ENCODE measurements at regions not wholly inside any gene's neighbourhood (a gene's known extent, or its start where the extent isn't known, plus 50 kb on each side); places are given as distances from the start of the nearest gene placed in this dataset.
A peak's percentile ranks its signal among the peaks of the same experiment; 100 is the strongest.

DNA sequence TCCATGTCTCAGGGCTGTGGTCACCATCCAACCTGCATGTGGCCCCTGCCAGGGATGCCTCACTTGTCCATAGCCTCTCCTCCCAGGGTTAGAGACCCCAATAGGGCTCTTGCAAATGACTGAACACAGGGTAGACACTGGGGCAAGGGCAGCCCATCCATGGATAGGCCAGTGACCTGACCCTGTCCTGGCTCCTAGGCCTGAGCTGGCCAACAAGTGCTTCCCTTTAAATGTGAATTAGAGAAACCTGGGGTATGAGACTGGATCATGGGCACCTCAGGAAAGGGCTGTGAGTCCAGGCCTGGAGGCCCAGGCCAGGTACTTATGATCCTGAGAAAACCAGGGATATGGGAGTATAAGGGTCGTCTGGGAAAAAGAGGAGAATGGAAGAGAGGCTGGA, 64.5 kb downstream of the COPS8 start:
- DNase-seq, result no peak

DNA sequence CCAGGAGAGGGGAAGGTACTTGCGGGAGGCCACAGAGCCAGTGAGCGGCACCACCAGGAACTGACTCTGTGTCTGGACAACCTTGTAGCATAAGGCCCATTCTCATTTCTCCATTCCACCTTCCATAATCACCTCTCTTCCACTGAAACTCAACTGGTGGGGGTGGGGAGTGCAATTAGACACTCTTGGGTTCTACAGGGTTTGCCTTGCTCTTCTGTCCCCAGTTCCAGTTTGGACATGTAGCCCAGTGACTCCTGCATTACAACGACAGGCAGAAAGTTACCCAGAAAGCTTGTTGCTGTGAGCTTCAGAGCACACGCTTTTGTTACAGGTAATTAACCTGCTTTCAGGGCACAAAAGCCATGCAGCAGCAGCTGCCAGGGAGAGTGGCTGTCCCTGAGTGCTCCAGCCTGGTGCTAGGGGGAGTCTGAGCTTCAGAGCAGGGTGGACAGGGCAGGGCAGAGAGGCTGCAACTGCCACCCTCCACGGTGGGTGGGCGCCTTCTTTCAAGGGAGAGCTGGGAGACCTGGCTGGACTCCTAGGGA, 65.2 kb downstream of the COPS8 start:
- DNase-seq, result no peak

DNA sequence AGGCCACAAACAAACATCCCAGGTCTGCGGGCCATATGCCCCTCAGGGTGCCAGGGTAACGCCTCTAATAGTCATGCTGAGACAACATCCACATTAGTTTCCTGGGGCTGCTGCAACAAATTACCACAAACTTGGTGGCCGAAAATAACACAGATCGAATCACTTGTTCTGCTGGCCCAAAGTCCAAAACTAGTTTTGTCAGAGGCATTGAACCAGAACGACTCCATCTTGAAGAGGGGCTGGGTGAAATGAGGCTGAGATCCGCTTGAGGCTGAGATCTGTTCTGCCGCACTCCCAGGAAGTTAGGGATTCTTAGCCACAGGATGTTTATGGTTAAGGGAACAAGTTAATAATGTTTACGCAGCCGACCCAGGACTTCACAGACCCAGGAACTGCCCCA, 66.7 kb downstream of the COPS8 start:
- no peak for DNase-seq

DNA sequence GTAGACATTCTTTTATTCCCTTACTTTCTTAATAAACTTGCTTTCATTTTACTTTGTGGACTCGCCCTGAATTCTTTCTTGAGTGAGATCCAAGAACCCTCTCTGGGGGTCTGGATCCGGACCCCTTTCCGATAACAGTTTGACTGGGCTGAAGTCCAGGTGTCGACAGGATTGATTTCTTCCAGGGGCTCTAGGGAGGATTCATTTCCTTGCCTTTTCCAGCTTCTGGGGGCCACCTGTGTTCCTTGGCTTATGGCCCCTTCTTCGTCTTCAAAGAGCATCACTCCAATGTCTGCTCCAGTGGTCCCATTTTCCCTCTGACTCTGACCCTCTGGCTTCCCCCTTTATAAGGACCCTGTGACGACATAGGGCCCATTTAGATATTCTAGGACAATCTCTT, 67.5 kb downstream of the COPS8 start:
- no peak for DNase-seq

DNA sequence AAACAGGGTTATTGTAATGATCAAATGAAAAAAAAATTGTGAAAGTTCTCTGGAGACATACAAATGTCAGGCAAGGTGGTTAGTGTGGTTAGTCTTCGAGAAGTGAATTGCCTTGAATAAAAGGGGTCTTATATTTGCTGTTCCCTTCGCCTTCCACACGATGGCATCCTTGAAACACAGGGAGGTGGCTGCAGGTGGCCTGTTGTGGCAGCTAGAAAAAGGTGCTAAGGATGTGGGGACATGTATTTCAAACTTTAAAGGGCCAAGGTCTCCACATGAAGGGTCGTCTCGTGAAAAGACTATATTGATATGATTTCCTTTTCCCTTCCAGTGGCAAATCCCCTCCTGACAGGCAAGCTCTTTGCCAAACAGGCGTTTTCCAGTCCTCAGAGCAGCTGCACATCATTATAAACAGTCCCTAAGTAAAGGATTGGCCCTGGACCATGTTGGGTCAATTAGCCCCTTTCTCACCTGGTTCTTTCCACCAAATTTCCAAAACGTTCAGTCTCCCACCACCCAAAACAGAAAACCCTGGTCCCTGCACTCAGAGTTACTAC, 68.5 kb downstream of the COPS8 start:
- peak; percentile 79 for DNase-seq

DNA sequence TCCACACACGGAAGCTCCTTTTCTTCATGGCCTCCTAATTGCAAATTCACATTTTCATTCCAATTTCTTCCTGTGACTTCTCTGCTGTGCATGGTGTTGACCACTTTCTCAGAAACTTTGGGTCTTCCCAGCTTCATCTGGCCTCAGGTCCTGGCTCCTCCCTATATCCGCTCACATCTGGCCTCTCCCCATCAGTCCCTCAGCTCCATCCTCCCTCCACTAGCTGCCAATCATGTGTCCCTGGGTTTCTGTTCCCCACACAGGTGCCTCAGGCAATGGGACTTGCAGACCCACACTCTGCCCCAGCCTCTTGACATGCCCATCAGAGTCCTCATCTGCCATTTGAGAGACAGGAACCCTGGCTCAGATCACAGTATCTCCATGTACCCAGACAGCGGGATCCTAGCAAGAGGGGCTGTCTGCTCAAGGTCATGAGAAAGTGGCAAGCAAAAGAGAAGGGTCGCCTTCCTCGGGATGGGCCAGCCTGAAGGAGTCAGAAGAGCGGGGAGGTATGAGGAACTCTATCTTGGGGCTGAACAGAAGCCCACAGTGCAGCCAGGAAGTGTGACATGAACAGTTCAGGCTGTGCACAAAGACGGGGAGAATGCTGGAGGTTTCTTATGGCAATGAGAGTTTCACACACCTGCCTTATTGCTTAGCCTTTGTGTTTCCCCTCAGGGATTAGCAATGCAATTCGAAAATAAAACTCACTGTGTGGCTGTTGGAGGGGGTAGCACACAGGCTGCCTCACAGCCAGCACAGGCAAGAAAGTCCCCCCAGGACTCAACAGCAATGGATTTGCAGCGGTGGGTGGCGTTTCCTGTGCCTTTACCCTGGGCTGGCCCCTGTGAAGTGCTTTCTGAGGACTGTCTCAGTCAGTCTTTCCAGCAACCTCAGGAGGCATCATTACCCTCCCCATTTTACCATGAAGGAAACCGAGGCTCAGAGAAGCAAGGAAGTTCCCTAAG, 69.5 kb downstream of the COPS8 start:
- no peak for DNase-seq

DNA sequence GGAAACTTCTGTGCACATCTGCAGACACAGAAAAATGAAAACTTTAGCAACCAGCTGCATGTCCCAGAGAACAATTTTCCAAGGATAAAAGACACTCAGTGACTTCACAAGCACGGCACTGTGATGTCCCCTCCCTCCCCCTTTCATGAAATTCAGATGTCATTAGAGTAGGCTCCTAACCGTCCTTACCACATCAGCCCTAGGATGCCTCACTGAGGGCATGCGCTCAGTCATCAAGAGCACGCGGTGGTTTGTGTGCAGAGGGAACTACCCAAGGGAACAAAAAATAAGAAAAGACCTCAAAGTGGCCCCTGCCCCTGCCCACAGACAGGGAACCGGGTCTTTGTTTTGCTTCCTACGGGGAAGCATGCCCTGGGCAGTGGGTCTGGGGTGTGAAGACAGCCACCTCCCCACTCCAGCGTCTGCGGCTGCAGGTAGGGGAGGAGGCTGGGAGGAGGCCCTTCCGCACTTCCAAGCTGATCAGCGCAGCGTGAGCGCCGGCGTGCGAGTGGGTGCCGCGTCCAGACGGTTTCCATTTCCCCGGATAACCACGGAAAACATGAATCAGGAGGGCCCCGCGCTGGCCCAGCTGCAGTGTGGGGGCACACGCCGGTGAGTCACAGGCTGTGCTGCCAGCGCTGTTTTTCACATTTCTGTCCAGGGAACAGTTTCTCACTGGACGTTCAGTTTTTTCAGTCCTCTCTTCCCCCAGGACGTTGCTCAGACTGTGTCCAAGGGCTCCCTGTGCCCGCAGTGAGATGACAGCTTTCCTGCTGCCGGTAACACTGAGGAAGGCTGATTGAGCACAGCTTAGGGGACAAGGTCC, 70.6 kb downstream of the COPS8 start:
- DNase-seq, result peak; percentile 76

DNA sequence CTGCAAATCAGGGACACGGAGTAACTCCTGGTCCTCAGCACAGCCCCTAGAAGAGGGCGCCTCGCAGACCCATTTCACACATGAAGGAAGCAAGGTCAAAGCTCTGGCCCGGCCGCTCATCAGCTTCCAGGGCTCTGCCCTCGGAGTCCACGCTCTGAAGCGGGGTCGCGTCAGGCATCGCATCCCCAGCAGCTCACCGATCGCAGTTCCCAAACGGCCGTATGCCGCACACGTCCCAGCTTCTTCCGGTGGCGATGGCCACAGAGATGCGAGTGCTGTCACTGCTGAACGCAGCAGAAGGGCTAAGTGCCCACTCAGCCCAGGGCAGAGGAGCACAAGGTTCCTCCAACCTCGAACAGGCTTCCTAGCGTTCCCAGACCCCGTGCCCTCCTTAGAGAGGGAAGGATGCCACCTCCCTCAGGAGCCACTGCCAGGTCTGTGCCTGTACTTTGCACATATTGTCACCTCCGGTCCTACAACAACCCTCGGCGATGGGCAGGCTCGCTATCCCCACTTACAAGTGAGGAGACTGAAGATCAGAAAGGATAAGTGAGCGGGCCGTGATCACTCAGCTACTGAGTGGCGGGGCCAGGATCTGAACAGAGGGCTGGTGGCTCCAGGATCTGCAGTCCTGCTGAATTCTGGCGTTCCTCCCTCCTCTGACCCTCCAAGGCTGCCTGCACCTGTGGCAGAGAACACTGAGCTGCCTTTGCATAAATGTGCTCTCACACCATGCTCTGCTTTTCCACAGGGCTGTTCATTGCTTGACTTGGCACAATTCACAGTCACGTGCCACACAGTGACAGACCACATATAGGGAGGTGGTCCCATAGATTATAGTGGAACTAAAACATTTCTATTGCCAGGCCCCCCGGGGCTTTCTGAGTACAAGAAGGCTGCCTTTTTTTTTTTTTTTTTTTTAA, 71.4 kb downstream of the COPS8 start:
- no peak for DNase-seq

DNA sequence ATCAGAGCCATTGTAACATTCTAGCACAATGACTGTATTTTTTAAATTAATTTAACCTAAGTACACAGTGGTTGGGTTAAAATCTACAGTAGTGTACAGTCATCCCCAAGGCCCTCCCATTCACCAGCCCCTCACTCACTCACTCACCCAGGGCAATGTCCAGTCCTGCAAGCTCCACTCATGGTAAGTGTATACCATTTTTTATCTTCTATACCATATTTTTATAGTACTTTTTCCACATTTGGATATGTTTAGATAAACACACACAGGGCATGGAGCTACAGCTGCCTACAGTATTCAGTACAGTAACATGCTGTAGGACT, 72.1 kb downstream of the COPS8 start:
- no peak for DNase-seq

DNA sequence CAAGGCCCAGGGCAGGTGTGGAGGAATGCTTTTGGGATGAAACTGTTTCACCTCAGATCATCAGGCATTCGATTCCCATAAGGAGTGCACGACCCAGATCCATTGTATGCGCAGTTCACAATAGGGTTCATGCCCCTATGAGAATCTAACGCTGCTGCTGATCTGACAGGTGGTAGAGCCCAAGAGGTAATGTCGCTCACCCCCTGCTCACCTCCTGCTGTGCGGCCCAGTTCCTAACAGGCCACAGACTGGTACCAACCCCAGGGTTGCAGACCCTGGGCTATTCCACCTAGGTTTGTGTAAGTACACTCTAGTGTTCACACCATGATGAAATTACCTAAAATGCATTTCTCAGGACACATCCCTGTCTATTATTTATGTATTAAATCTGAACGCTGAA, 72.5 kb downstream of the COPS8 start:
- no peak for DNase-seq

DNA sequence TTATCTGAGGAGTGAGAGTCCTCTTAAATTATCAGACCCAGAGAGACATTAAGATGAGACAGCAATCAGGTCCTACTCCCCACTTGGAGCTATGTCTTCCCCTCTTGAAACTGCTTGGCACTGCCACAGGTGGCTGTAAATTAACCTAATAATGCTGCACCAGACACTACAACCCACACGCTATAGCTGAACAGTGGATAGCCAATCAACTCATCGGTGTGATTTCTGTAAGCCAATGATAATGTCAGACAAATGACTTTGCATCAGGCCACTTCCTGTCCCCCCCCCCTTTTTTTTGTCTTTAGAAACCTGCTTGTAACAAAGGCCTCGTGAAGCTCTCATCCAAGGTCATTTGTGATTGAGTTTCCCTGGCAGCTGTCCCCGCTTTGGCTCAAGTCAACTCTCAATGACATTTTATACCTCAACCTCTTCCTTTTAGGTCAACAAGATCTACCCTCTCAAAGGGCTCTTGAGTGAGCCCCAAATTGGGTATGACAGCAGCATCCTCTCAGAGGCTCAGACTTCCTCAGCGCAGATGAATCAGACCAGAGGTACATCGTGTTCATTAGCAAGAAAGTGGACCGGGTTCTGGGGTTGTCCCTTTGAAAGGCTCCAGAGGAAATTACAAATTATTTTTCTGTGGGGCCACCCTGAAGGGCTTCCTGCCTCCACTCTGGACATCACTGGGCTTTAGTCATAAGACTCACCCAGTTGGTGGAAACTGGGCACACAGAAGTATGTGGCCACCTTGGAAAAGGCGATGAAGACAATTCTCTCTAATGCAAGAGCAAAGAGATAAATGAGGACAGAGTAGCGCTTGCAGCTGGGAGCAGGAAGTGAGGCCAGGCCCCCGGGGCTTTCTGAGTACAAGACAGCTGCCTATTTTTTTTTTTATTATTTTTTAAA, 73.6 kb downstream of the COPS8 start:
- DNase-seq, result no peak

DNA sequence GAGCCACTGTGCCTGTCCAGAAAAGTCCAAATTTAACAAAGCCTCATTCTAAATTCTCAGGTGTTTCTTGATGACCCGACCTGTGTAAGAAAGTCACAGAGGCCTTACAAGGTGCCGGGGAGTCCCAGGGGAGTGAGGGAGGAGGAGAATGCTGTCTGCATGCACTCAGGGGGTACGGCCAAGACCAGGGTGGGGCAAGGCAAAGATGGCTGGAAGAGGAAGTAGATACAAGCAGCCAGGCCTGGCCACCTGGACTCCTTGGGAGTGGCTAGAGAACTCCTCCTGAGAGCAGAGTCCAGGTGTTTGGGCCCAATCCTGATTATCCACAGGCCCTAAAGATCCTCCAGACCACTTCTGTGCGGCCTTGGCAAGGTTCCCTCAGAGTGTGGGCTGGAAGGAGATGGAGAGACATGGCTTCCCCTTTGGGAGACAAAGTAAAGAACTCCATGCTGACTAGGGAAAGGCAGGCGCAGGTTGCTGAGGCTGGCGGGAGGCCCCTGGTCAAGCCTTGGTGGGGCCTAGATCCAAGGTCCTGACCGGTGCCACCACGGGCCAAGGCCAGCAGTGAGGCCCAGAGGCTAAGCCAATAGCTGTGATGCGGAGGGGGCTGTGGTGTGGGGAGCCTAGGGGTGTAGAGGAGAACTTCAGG, 74.7 kb downstream of the COPS8 start:
- DNase-seq, result no peak

DNA sequence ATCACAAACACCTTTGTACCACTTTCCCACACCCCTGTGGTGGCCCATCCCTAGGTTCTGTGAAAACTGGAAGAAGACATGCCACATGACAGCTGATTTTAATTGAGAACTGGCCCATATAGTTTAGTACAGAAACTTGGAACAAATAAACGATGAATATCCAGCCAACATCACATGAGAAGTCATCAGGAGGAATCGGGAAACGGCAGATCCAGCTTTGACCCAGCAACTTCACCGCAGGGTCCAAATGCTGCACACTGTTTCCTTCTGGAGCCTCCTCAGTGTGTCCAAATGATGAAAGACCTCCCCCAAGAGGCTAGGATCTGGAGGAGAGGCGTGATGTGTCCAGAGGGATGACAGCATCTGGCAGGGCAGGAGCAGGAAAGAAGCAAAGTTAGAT, 75.5 kb downstream of the COPS8 start:
- DNase-seq, result no peak

DNA sequence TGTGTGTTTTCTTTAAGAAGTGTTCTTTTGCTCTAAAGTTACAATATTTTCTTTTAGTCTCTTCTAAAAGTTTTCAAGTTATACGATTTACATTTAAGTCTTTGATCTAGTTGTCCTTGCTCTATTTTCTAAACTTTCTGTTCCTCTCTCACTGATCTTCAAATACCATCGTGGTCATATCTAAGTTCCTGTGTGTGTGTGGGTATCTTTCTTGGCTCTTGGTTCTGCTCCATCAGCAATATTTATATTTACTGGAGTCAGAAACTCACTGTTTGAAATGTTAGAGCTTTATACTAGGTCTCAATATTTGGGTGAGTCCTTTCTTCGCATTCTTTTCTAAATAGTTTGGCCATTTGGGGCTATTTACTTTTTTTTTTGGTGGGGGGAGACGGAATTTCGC, 77.3 kb downstream of the COPS8 start:
- no peak for DNase-seq

DNA sequence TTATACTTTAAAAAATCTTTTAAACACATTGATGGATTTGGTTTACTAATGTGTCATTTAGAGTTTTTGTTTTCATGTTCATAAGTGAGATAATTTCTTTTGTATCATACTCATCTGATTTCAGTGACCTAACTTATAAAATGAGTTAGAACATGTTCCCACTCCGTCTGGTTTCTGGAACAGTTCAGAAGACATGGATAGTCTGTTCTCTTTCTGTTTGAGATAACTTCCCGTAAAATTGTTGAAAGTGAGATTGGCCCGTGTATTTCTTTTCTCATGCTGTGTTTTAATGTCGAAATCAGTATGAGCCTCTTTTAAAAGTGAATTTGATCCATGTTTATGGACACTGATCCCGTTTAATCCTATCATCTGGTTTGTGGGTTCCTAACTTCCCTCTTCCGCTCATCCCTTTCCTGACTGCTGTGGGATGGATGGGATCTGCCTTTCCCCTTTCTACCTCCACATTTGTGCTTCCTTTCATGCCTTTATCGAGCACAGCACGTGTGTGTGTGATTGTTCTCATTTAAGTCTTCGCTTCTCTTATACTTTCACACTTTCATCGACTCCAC, 78.9 kb downstream of the COPS8 start:
- no peak for DNase-seq

DNA sequence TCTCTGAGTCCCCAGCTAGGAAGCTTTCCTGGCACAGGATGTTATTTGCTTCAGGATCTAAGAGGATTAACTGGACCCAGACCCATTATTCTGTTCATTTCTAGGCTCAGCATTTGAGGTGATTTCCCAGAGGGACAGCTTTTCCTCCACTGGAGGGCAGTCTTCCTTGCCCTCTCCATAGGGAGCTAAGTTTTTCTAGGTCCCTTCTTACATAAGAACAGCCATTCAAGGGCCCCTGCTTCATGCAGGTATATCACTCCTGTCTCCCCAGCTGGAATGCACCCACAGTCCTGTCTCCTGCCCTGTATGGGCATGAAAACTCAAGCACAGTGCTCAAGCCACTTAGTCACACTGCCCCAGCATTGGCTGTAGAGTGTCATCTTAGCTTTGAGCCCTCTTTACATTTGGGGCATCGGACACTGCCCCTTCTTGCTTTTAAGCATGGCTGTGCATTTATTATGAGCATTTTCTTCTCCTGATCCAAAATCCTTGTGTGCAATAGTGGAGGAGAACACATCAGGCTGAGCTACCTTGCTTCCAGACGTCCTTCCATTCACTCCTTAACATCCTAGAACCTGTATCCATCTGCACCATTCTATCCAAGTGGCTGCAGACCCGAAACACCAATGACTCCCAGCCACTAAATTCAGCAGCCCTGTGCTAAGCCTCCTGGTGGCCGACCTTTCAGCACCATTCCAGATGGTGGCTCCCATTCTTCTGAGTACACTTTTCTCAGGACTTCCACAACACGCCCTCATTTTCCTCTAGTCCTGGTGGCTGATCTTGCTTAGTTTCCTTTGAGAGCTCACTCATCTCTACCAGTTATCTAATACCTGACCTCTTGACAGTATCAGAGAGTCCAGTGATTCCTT, 80.0 kb downstream of the COPS8 start:
- DNase-seq, result no peak

DNA sequence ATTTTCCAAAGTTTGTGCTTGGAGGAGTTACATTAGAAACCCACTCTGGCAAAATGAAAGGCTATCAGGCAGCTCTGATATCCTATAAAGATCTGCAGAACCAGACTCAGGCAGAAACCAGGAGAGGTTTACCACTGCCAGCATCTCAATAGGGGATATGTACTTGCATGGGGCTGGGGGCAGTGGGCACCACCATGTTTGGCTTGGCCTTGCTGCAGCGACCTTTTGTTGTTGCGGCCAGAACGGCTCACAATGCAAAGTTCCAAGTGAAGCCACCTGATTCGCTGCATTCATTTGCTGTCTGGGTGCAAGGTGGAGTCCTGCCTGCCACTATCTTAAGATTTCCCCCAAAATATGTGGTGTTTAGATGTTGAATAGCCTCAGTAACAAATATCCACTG, 81.3 kb downstream of the COPS8 start:
- DNase-seq, result no peak

DNA sequence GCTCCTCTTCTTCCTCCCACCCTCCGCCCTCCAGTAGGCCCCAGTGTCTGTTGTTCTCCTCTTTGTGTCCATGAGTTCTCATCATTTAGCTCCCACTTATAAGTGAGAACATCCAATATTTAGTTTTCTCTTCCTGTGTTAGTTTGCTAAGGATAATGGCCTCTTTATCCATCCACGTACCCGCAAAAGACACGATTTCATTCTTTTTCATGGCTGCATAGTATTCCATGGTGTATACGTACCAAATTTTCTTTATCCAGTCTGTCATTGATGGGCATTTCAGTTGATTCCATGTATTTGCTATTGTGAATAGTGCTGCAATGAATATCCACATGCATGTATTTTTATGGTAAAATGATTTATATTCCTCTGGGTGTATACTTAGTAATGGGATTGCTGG, 82.2 kb downstream of the COPS8 start:
- DNase-seq, result no peak

DNA sequence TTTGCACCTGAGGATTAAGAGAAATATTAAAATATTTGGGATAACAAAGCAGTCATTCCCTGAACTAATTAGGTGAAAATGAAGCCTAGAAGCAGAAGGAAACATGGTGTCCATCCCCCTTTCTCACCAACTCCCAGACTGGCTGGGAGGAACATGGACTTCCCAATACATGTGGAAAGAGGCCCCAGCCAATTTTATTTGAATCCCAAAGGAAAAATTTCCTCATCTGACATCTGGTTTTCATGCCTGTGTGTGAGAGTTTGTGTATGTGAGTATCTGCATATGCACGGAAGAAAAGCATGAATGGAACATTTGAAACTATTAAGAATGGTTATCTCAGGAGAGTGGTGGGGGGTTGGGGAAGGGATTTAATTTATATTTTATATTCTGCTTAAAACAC, 84.3 kb downstream of the COPS8 start:
- no peak for DNase-seq
